HG03097 (cell line): ENCODE measurements at regions not wholly inside any gene's neighbourhood (a gene's known extent, or its start where the extent isn't known, plus 50 kb on each side); places are given as distances from the start of the nearest gene placed in this dataset.

Source experiments
- ATAC-seq: cut with Tn5 transposase; IDR thresholded peaks from one replicate; pipeline ENCODE4 v1.9.1; 2021; ENCODE audit not compliant: unreplicated experiment, low FRiP score

DNA sequence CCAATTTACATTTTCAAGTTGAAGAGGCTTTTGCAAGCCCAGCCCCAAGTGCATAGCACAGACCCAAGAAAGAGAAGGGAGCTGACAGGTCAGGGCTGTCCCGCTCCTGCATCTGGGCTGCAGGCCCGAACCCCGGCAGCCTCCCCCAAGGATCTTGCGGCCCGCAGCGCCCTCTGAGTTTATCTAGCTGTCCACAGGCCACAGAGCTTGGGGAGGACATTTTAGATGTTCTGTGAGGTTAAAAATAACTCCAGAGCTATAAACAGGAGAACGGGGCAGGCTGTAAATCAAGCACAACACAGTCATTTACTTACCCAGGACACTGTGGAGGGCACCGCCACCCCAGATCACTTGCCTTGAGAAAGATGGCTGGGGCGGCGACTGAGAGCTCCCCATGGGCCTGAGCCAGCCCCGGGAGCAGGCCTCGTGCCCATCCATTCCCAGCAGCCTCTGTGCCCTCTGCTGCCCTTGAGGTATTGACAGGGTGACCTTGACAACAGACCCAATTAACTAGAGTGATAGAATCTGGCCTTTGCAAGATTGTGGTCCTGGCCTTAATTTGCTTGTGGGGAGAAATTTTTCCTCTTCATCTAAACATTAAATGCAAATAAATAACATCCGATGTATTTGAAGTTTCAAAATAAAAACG, 563.0 kb downstream of the TCERG1L start:
- ATAC-seq: no peak

DNA sequence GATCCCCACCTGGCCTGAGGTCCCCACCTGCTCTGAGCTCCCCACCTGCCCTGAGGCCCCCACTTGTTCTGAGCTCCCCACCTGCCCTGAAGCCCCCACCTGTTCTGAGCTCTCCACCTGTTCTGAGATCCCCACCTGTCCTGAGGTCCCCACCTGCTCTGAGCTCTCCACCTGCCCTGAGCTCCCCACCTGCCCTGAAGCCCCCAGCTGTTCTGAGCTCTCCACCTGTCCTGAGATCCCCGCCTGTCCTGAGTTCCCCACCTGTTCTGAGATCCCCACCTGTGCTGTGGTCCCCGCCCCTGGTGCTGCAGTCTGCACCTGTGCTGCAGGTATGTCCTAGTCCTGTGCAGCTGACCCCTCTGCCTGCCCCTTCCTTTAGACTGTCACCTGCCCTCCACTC, 561.6 kb downstream of the TCERG1L start:
- no peak for ATAC-seq

DNA sequence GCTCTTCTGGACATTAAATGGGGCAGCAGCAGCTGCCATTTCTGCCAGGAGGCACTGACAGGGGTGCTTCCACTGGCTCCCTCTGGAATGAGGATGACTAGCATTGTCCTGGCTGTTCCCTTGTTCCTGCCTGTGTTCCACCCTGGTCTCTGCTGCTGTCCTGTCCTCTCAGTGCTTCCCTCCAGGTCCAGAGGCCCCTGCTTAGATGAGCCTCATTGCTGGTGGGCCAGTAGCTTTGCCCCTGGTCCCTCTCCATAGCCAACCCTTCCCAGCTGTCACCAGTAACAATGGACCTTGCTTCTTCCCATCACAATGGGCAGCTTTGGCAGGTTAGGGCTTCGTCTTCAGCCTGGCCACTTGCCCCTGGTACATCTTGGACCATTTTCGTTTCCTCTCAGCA, 561.1 kb downstream of the TCERG1L start:
- no peak for ATAC-seq

DNA sequence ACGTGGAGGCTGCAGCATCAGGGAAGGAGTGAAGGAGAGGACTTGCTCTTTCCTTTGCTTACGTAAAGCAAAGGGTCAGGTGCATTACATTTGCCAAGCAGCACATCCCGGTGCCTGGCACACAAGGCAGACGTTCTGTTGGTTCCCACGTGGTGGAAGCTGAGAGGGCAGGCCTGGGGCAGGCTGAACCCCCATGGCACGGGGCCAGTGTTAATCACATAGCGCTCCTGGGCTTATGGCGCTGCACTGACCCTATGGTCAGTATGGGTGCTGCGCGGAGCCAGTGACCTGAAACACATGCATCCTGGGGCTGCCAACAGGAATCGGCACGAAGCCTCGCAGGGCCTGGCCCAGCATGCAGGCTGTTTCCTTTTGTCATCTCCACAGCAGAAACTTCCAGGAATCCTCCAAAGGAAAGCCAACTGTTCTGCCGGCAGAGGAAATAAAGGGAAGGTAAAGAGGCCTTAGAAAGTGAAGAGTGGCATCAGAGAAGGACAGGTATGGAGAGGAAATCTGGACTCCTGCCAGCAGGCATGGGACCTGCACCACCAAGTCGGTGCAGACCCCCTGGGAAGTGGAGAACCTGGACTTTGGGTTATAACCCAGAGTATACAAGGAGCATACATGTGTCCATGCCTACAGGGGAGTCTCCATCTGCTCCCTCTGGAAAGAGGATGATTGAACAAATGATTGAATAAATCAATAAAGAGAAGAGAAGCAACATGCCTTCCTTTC, 560.2 kb downstream of the TCERG1L start:
- ATAC-seq: no peak

DNA sequence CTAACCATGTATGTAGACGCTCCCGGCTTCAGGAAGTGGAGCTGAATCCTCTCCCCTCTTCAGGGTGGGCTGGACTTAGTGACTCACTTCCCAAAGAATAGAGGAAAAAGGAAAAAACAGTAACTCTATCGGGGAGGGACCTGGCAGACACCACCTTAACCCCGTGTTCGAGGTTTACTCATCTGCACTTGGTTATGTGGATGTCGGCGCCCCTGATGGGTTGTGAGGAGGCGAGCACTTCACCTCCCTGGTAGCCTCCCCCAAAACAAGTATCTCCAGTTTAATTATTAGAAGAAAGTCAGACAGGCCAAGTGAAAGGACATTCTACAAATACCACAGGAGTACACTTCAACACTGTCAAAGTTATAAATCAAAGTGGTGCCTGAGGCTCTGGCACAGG, 559.7 kb downstream of the TCERG1L start:
- no peak for ATAC-seq

DNA sequence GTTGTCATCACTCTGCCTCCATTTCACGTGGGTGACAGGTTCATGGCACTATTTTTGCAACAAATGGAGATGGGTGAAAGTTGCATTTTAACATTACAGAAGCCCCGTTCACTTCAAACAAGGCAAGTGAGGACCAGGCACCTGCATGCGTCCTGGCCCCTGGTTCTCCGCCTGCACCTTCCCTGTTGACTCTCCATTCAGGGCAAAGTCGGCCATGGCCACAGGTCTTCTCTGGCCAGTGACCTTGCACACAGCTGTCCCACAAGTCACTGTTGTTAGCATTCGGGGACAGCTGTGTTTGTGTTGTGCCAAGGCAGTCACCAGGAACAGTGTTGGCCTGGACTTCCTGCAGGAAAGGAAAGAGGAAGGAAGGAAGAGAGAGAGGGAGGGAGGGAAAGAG, 554.9 kb downstream of the TCERG1L start:
- ATAC-seq: no peak

DNA sequence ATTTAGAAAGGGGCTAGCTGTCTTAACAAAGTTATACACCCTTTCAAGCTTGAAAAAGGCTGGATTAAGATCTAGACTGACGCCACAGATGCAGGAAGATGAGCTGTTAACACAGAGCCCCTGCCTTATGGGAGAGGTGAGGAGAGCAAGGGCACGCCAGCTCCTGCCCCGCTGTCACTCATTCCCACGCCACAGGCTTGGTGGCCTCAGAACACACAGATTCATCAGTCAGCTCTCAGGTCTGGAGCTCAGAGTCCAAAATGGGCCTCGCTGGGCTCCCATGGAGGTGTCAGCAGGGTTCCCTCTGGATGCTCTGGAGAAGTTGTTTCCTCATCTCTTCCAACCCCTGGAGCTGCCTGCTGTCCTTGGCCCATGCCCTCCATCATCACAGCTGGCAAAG, 554.2 kb downstream of the TCERG1L start:
- no peak for ATAC-seq

DNA sequence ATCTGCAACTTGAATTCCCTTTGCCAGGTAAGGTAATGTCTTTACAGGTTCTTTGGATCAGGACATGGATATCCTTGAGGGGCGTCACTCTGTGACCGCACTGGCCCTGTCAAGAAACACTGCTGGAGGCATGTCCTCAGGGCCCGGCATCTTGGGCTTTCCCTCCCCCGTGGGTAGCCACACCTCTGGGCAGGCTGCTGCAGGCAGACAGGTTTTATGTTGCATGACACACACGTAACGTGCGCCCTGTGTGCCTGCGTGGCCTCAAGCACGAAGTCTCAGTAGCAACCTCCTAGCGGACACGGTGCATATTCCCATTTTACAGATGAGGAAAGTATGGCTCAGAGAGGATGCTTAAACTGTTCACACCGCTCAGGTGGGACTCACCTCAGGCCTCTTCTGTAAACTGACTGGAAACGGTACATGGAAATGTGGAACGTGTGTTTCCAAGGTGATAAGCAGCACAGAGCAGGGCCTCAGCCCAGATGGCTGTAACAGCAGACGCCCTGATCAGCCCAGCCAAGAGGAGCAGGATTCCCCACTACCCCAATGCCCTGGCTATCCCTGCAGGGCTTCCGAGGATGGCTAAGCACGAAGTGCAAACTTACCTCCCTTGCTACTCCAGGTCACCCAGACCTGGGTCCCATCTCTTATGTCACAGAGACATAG, 553.6 kb downstream of the TCERG1L start:
- no peak for ATAC-seq

DNA sequence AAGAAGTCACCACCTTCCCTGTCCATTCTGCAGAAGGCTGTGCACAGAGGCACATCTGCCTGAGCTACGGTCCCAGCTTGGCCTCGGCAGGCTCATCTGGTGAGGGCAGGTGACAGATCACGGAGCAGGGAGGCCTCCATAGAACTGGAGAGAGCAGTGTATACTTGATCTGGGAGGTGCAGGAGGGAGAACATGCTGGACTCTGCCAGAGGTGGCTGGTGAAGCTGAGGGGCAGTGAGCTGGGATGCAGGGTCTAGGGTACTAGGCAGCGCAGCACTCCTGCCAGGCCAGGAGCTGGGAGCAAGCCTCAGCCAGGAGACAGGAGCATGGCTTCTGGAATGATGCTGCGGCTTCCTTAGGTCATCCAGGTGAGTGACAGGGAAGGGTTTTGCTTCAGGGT, 553.0 kb downstream of the TCERG1L start:
- no peak for ATAC-seq

DNA sequence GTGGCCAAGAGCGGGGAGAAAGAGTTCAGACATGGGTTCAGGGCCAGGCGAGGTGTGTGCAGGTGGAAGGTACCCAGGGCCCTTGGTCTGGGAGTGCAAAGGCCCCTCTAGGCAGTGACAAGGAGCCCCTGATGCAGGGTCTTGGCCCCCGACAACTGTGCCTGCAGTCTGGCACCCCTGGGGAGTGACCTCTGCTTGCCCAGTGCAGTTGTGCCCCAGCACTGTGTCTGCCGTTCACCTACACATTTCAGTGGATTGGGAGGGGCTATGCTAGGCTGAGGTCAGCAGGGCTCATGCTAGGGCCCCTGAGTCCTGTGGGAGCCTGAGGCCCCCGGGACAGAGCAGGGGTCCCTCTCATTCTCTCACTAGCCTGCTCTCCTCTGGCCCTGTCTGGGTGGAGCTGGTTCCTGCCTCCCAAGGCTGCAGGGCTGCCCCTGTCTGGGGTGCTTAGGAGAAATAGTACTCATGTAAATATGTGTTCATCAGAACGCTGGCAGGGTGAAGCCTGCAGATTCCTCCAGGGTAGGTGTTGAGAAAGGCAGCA, 550.4 kb downstream of the TCERG1L start:
- ATAC-seq: no peak

DNA sequence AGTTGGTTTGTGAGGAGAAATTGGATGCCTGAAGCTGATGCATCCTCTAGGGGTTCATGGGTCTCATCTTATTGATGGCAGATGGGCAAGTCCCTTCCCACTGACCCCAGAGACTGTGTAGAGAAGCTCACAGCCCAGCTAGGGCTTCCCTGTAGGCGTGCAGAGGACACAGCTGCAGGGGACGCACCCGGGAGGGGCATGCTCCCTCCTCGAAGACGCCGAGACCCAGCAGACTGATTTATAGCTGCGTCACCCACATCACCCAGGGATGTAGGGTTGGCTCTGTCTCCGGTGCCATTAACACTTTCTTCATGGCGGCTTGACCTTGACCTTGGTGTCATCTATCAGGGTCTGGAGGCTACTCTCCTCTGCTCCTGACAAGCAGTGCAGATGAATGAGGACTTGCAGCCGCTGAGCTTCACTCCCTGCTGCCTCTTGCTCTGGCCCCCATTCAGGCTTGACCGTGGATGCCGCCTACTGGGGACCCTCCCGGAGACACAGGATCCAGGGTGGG, 549.7 kb downstream of the TCERG1L start:
- ATAC-seq: no peak

DNA sequence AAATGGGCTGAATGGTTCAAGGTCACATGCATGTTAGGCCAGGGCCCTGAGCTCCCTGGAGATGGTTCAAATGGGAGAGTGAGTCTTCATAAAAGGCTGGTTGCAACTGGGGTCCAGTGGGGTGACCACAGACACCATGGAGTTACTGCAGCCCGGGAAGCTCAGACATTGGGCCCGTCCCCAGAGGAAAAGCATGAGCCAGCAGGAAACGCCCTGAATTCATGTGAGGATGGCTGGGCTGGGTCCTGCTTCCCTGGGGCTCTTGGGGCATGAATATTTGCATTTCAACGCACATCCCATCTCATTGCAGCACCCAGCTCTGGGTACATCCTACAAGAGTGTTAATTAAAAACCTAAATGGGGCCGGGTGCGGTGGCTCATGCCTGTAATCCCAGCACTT, 549.0 kb downstream of the TCERG1L start:
- no peak for ATAC-seq

DNA sequence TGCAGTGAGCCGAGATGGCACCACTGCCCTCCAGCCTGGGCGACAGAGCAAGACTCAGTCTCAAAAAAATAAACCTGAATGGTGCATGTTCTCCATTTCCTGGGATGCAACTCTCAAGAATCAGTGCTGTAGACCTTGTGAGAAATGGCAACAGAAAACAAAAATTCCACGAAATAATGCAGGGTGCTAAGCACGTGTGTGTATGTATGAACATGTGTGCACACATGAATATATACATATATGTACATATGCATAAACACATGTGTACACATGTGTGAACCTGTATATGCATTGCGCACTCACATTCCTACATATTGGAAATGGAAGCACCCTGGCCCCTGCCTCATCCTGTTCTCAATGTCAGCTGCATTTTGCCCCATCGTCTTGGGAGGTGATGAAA, 548.5 kb downstream of the TCERG1L start:
- ATAC-seq: no peak

DNA sequence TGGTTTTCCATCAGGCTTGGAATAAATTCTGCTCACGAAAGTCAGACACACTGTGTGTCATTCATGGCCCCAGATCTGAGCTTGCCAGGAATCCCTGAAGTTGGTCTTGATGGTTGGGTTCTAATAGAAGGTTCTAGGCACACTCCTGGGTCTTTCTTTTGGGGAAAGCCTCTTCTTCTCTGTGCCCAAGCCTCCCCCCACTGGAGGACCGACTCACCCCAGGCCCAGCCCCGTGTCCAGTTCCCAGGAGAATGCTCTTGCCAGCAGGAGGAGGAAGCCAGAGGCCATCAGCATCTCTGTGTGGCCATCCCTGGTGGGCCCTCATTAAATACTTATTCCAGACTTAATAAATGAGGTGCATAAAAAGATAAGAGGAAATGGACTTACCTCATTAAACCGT, 548.0 kb downstream of the TCERG1L start:
- ATAC-seq: no peak

DNA sequence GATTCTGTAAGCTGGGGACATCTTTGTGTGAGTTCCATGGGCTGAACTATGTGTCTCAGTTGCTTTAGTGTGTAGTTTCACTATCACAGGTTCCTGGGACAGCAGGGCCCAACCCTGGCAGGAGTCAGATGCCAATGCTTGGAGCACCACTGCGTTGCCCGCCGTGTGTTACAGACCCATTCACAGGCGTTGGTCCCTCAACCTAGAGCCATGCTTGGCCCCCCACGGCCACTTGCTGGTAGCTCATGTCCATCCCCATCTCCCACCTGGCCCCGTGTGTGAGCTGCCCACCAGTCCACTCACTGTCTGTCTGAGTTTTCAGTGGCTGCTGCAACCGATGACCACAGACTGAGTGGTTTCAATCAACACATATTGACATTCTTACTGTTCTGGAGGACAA, 546.9 kb downstream of the TCERG1L start:
- no peak for ATAC-seq

DNA sequence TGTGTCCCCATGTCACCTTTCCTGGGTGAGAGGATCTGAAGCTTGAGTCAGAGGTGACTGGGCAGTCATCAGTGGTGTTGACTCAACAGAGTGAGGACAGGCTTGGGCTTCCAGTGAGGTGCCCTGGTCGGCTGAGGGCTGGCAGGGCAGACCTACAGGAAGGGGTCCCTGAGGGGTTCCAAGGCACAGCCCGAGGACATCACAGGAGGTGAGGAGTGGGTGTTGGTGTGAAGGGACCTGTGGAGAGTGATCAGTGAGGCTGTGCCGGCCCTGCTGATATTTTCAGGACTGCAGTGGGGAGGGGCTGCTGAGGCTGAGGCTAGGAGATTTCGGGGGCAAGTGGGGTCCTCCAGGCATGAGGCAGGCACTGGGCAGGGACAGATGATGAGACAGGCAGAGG, 545.5 kb downstream of the TCERG1L start:
- no peak for ATAC-seq

DNA sequence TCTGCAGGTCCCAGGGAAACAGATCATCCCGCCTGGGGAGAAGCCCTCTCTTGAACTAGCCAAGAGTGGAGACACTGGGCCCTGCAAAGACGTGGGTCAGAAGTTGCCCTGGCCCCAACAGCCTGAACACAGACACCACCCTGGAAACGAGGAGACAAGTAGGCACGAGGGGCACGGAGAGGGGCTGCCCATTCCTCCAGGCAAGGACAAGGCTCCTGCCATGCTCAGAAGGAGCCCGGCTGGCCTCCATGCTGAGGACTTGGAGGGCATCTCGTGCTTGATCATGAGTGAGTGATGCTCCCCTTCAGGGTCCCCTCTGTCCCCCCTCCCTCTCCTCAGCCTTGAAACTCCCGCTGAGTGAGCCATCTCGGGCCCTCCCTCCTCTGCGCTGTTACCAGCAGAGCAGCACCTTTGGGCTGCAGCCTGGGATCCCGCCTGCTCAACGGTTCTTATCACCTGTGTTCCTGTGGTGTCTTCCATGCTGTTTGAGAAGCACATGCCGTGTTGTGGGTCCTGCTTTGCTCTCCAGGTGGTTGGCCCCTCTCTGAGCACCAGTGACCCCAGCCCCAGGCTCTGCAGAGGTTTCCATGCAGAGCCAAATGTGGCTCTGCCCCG, 544.3 kb downstream of the TCERG1L start:
- no peak for ATAC-seq

DNA sequence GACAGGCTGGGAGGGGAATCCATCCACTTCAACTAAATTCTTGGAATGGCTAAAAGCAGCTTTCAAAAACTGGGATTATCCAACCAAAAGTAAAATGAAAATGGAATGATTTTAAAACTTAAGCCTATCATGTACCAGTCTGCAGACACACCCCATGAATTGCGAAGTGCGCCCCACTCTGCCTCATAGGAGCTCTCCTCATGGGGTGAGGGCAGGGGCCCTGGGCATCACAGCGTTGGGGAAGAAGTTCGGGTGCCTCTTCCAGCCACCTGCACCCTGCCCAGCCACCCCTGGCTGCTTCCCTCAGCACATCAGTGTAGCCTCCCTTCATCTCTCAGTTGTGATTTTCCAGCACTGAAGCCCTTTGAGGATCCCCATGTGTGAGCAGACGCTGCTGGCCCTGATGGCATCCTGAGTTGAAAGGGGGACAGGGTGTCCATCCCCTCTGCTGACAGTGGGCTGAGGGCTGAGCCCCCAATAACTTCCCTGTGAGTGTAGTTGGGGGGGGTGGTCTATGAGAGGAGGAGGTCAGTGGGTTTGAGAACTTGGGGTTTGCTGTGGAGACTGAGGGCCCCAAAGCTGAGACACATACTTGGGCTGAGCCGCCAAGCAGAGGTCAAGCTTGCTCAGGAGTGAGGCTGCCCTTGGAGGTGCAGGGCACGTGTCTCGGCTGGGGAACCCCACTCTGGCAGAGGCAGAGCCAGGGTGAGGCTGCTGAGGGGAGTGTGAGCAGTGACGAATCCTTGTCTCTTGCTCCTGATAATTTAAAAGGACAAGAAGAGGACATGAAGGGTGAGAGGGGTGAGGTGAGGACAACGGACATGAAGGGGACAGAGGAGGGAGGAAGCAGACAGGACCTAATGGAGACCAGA, 542.1 kb downstream of the TCERG1L start:
- ATAC-seq: no peak

DNA sequence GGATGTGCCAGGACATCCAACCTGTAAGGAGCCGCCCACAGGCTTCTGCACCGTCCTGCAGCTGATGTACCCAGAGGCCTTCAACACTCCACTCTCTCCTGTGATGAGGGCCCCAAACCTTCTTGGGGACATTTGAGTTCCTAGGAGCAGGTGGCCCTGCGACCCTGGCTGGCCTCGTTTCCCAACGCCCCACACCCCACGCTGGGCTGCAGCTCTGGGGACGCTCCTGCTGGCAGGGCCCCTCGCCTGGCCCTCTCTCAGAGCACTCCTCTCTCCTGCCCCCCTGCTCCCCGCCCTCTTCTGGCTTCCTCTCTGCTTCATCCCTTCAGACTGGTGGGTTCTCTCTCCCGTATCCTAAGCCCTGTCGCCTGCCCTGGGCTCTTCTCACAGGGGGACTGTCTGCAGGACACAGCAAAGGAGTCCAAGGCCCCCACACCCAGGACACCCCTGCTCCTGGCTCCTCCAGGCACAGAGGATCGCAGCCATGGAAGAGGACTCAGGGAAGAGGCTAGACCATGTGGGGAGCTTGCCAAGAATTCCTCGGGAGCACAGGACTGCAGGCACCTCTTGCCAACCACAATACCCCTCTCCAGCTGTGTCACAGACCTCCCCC, 541.4 kb downstream of the TCERG1L start:
- ATAC-seq: no peak

DNA sequence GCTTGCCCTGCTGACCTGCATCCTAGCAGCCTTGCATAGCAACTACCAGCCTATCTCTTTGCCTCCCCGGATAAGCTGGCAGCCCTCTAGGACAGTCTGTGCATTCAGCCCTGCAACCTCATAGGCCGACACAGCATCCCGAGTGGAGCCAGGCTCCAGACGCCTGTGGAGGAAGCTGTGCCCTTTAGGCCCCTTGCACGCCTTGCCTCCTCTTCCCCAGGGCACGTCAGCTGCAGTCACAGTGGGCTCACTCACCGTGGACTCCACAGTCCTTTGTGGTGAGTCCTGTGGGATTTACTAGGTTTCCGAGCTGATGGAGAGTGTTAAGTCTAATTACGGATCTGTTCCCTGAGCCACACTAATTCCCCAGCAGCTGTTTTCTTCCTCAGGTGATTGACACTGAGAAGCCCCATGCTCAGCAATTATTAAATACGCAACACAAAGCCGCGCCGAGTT, 540.0 kb downstream of the TCERG1L start:
- no peak for ATAC-seq
